GM19099 (cell line): ENCODE measurements at regions not wholly inside any gene's neighbourhood (a gene's known extent, or its start where the extent isn't known, plus 50 kb on each side); places are given as distances from the start of the nearest gene placed in this dataset.

Experiments
- POLR2A ChIP-seq: IDR thresholded peaks from 3 replicates; pipeline ENCODE4 v1.6.1; 2011; ENCODE audit warnings: low read depth; ENCODE audit not compliant: insufficient read length; ENCODE audit errors: extremely low read depth

DNA sequence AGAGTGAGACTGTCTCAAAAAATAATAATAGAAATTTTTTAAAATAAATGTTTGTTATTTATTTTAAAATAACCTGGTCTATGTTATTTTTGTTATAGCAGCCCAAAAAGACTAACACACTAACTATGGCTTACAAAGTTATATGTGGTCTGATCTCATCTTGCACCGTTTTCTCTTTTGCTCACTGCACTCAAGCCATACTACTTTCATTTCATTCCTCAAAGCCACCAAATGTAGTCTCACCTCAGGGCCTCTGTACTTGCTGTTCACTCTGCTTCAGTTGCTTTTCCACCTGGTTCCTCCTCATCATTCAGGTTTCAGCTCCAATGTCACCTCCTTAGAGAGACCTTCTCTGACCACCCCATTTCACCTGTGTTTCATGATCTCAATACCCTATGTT, 55.2 kb upstream of the MDM1 start:
- TF ChIP-seq POLR2A, result no peak

DNA sequence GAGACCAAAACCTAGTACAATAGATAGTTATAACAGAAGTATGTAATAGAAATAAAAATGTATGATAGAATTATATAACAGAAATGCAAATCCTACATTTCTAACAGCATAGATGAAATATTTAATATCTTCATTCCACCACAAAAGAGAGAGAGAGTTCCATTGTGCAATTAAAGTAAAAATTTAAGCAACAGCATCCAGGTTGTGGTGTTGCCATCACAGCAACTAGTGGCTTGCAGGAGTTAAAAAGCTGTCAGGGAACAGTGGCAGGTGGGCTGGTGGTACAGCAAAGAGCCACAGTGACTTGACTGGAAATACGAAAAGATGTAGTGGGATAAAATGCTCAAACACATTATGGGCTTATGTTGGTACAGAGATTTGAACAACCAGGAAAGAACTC, 57.1 kb upstream of the MDM1 start:
- TF ChIP-seq POLR2A, result no peak

- no peak for TF ChIP-seq POLR2A
Measured at GRCh38 chr12:68391937-68392336, 59.8 kb upstream of the MDM1 start.

DNA sequence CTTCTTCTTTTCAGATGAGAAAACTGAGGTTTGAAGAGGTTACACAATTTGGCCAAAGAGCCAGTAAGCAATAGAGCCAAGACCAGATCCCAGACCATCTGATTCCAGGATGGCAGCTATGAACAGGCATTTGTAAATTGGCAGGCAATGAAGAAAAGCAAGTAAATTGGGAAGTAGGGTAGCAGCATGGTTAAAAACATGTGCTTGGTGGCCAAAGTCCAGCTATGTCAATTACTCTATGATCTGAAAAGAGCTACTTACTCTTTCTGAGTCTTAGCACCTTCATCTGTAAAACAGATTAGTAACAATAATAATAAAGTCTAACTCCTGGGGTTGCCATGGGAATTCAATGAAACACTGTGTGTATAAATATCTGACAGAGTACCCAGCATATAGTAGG, 60.2 kb upstream of the MDM1 start:
- no peak for TF ChIP-seq POLR2A

GRCh38 chr12:68393417-68393816, 61.3 kb upstream of the MDM1 start:
- TF ChIP-seq POLR2A, result no peak

GRCh38 chr12:68397566-68398158, 65.5 kb upstream of the MDM1 start:
- TF ChIP-seq POLR2A, result no peak

- no peak for TF ChIP-seq POLR2A
Measured at GRCh38 chr12:68400226-68400829, 68.2 kb upstream of the MDM1 start.

GRCh38 chr12:68402422-68402821, 70.3 kb upstream of the MDM1 start:
- no peak for TF ChIP-seq POLR2A

- no peak for TF ChIP-seq POLR2A
Measured at GRCh38 chr12:68403296-68403695, 71.1 kb upstream of the MDM1 start.

DNA sequence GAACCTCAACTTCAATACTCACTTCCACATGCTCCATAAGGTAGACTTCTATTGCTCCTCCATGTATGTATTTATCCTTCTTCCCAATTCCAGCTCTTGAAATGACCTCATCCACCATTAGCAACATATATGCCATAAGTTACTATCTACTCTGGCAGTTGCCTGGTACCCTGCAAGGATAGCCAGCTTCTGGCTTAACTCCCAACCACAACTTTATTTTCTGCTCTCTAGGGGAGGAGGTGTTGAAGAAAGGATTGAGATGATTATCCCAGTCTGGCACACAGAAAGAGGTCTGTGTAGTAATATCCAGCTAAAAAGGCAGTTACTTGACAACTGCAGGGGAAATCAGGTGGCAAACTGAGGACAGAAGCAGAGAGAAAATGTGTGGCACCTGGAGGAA, 71.5 kb upstream of the MDM1 start:
- TF ChIP-seq POLR2A, result no peak

DNA sequence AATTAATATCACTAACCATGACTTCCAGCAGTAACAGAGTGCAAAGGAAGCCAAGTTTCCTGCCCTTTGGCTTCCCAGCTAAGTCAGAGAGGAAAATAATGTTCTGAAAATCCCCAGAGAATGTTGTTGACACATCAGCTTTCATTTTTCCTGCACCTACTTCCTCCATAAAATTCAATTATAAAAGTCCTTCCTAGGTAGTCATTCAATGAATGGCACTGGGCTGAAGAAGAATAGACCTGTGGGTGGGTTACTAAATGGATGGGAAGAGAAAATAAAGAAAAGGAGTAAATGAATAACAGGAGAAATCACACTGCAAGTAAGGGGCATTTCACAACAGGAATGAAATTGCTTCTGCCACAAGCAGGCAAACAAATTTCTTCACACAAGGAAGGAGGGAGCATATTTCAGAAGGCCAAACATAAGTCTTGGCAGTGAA, 73.2 kb upstream of the MDM1 start:
- TF ChIP-seq POLR2A, result no peak

DNA sequence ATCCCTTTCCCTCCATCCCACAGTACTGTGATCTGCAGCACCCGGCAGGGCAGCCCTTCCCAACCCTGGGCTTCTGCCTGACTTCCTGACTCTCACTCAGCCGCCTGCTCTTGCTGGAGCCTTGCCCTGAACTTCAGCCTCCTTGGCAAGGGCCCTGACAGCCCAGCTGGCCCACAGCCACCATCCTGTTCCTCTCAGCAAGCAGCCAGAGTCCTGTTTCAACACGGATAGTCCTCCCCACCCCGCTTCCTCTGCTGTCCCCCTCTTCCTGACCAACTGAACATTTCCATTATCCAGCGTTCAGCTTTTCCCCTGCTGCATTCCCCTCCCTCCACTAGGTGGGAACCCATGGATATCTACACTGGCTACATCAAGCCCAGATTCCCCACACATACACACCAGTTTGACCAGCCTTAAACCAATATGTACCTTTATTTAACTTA, 74.0 kb upstream of the MDM1 start:
- TF ChIP-seq POLR2A, result no peak

- no peak for TF ChIP-seq POLR2A
Measured at GRCh38 chr12:68406911-68407310, 74.7 kb upstream of the MDM1 start.

- TF ChIP-seq POLR2A, result no peak
Measured at GRCh38 chr12:68410018-68410660, 78.0 kb upstream of the MDM1 start.

- TF ChIP-seq POLR2A, result no peak
Measured at GRCh38 chr12:68411371-68411770, 79.2 kb upstream of the MDM1 start.

GRCh38 chr12:68414988-68415387, 82.8 kb upstream of the MDM1 start:
- TF ChIP-seq POLR2A, result no peak
